BJ (cell line): ENCODE measurements at regions not wholly inside any gene's neighbourhood (a gene's known extent, or its start where the extent isn't known, plus 50 kb on each side); places are given as distances from the start of the nearest gene placed in this dataset.

Source experiments
- CTCF ChIA-PET: fragments of 350-600 bp; formaldehyde crosslinking; extraction: SDS; loops from one replicate; lab custom pipeline; 2021; ENCODE audit warnings: antibody characterized with exemption, inconsistent platforms; lab: Yijun Ruan, JAX
- POLR2A ChIA-PET: fragments of 300-600 bp; sonication (Branson Sonifier 250); formaldehyde crosslinking; extraction: SDS; loops from one replicate; lab custom pipeline; 2021; ENCODE audit warnings: antibody characterized with exemption; lab: Charles Lee
- DNase-seq: peaks from one replicate; pipeline ENCODE4 v3.0.0-alpha.2; 2011; ENCODE audit warnings: low read depth
- H3K27me3 ChIP-seq: 2 replicates; pipeline ENCODE4 v1.6.0; 2011; ENCODE audit warnings: low read length; ENCODE audit not compliant: control insufficient read depth, insufficient read depth
- H3K36me3 ChIP-seq: 2 replicates; pipeline ENCODE4 v1.5.1; 2011; ENCODE audit warnings: low read length; ENCODE audit not compliant: control insufficient read depth, insufficient read depth
- H3K4me3 ChIP-seq: 2 replicates; pipeline ENCODE4 v1.5.1; 2011; ENCODE audit warnings: low read depth, mild to moderate bottlenecking, control low read depth, low read length
- CTCF ChIP-seq: IDR thresholded peaks from 2 replicates; pipeline ENCODE4 v1.5.1; 2011; ENCODE audit warnings: low read depth, mild to moderate bottlenecking, control low read depth, inconsistent platforms, low read length, moderate library complexity; ENCODE audit not compliant: insufficient read depth

- Histone ChIP-seq H3K4me3 (no peak overlapping the region), H3K27me3 (no peaks in the 10 kb centered on the region), H3K36me3 (no peaks in the 10 kb centered on the region)
- ChIA-PET POLR2A (no interaction called here), CTCF (no interaction called here)
- TF ChIP-seq CTCF = no peak
- DNase-seq = no peak
Measured at GRCh38 chr20:40558212-40558611, 130.8 kb downstream of the MAFB start.

GRCh38 chr20:40551125-40551530 lies 137.9 kb downstream of the MAFB start:
- DNase-seq = no peak
- TF ChIP-seq CTCF = no peak
- CTCF ChIA-PET = no interaction called here
- no peaks in the 10 kb centered on the region for H3K27me3 ChIP-seq
- no peaks in the 10 kb centered on the region for H3K36me3 ChIP-seq
- POLR2A ChIA-PET = no interaction called here
- no peak overlapping the region for H3K4me3 ChIP-seq

- ChIA-PET CTCF (interaction anchor here (0.9 kb wide), 1 partner anchor 11 kb away, joined by 3 read pairs; no protein-coding TSS in a partner anchor), POLR2A (no interaction called here)
- H3K27me3 ChIP-seq = no peaks in the 10 kb centered on the region
- H3K36me3 ChIP-seq = no peaks in the 10 kb centered on the region
- no peak overlapping the region for H3K4me3 ChIP-seq
- no peak for DNase-seq
- TF ChIP-seq CTCF = no peak
Measured at GRCh38 chr20:40547483-40548091, 141.4 kb downstream of the MAFB start.

- TF ChIP-seq CTCF = no peak
- POLR2A ChIA-PET = no interaction called here
- DNase-seq = no peak
- H3K27me3 ChIP-seq = no peaks in the 10 kb centered on the region
- H3K36me3 ChIP-seq = no peaks in the 10 kb centered on the region
- no peak overlapping the region for H3K4me3 ChIP-seq
- CTCF ChIA-PET = interaction anchor here (0.6 to 0.8 kb wide), 2 partner anchors 43 to 130 kb away, joined by 3 read pairs; no protein-coding TSS in a partner anchor
Measured at GRCh38 chr20:40545478-40545877, 143.6 kb downstream of the MAFB start.

GRCh38 chr20:40542065-40542464 lies 147.0 kb downstream of the MAFB start:
- TF ChIP-seq CTCF = no peak
- Histone ChIP-seq H3K4me3 (no peak overlapping the region), H3K27me3 (no peaks in the 10 kb centered on the region), H3K36me3 (no peaks in the 10 kb centered on the region)
- CTCF ChIA-PET = no interaction called here
- DNase-seq = no peak
- POLR2A ChIA-PET = no interaction called here
